Mucosa of descending colon (tissue), 3 donors: ENCODE measurements at regions not wholly inside any gene's neighbourhood (a gene's known extent, or its start where the extent isn't known, plus 50 kb on each side); places are given as distances from the start of the nearest gene placed in this dataset.

Experiments
- ATAC-seq: fragments of 200-7000 bp; cut with Tn5 transposase; one replicate; pipeline ENCODE4 v1.9.1; 2020; ENCODE audit warnings: mild to moderate bottlenecking, moderate library complexity
- DNase-seq, 3 donors: peaks; one replicate each; pipeline ENCODE4 v3.0.0-alpha.2; 2020
- H3K36me3 ChIP-seq: fragments of 200-600 bp; one replicate; pipeline ENCODE4 v1.8.0; 2021; ENCODE audit warnings: low read depth, mild to moderate bottlenecking
- H3K4me1 ChIP-seq: fragments of 200-600 bp; one replicate; pipeline ENCODE4 v1.8.0; 2021; ENCODE audit warnings: low read depth, mild to moderate bottlenecking
- H3K4me3 ChIP-seq: fragments of 200-600 bp; one replicate; pipeline ENCODE4 v1.8.0; 2021; ENCODE audit warnings: mild to moderate bottlenecking
- H3K9me3 ChIP-seq: fragments of 200-600 bp; one replicate; pipeline ENCODE4 v1.8.0; 2021; ENCODE audit warnings: mild to moderate bottlenecking
- CTCF ChIP-seq: fragments of 200-600 bp; IDR thresholded peaks from one replicate; pipeline ENCODE4 v1.8.0; 2022; ENCODE audit warnings: antibody characterized with exemption, mild to moderate bottlenecking
- intact Hi-C, 2 donors: fragments of 100-400 bp; cut with DNase I in 1 of 2; cut with micrococcal nuclease in 1 of 2; formaldehyde crosslinking; loops; one replicate each; pipeline versions ENCODE4 v1.11.0 to v1.11.1; 2022; cut with DNase I, micrococcal nuclease
- donor health status: DM: no; HTN: no; CAD: no; lungs with moderate emphysema.
- donor health status: DM: no; HTN: no; CAD: no.
- donor health status: DM: no; HTN: yes; CAD: no.

- no peak for TF ChIP-seq CTCF
- Histone ChIP-seq H3K4me1 (no peaks in the 10 kb centered on the region), H3K4me3 (no peak overlapping the region), H3K36me3 (no peaks in the 10 kb centered on the region), H3K9me3 (no peaks in the 10 kb centered on the region)
- ATAC-seq (no peak), DNase-seq (no peak)
- intact Hi-C loops: no loop called here
These were observed 97.6 kb downstream of the C4orf33 start for GRCh38 chr4:129193357-129194100.

DNA sequence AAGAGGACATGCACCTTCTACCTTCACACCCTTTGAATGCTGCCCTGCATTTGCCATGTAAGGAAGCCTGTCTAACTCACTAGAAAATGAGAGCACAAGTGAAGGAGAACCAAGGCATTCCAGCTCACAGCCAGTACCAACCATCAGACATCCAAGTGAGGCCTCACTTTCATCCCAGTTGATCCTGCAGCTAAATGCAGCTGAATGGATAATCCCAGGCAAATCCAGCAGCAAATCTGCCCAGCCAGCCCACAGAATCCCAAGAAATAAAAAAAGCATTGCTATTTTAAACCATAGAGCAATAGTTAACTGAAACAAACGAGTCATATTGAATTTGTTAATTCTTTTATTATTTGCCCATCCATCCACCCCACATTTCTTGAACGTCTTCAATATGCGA, 112.5 kb downstream of the C4orf33 start:
- Histone ChIP-seq H3K9me3 (no peaks in the 10 kb centered on the region), H3K4me3 (no peak overlapping the region), H3K36me3 (no peaks in the 10 kb centered on the region), H3K4me1 (no peaks in the 10 kb centered on the region)
- TF ChIP-seq CTCF: no peak
- intact Hi-C loops: no loop called here
- no peak for DNase-seq
- no peak for ATAC-seq

DNA sequence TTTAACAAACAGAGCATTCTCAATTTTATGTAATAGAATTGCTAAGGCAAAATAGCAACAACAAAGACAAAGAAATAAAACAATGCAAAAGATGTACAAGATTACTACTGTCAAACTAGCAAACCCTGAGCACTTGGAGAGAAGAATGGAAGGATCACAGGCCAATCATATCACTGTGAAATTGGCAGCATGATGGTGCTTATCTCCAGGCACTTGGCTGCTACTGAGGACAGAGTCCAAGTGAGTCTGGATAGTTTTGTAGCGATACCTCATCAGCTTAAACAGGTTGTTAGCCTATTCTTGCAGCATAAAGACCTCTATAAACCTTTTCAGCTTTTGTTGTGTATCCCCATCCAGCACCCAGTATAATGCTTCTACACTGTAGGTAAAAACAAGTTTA, 117.7 kb downstream of the C4orf33 start:
- intact Hi-C loops: no loop called here
- ATAC-seq: peak; percentile 45
- TF ChIP-seq CTCF: no peak
- Histone ChIP-seq H3K9me3 (no peaks in the 10 kb centered on the region), H3K4me1 (no peaks in the 10 kb centered on the region), H3K4me3 (no peak overlapping the region), H3K36me3 (no peaks in the 10 kb centered on the region)
- no peak for DNase-seq

GRCh38 chr4:129218360-129218759, 122.4 kb downstream of the C4orf33 start:
- Histone ChIP-seq H3K9me3 (no peaks in the 10 kb centered on the region), H3K36me3 (no peaks in the 10 kb centered on the region), H3K4me1 (no peaks in the 10 kb centered on the region), H3K4me3 (no peak overlapping the region)
- intact Hi-C loops: no loop called here
- ATAC-seq (peak; percentile 69), DNase-seq (peak in 1 of 3 donors; percentile 29)
- no peak for TF ChIP-seq CTCF

DNA sequence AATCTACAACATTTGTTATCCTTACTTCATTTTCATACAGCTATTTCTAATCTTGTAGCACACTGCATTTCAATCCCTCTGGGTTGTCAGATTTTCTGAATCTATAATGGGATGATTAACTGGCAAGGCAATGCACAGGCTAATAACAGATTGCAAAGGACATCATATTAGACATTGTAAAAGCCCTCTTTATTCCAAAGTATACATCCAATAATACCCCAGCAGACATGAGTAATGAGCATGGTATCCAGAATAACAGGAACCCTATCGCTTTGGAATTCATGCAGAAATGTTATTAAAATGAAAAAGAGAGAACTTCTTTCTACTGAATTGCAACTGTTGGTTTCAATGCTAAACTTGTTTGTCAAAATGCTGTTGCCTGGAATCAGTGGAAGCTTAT, 122.9 kb downstream of the C4orf33 start:
- no peaks in the 10 kb centered on the region for H3K4me1 ChIP-seq
- H3K9me3 ChIP-seq: no peaks in the 10 kb centered on the region
- intact Hi-C loops: no loop called here
- ATAC-seq (no peak), DNase-seq (no peak)
- H3K36me3 ChIP-seq: no peaks in the 10 kb centered on the region
- no peak for TF ChIP-seq CTCF
- no peak overlapping the region for H3K4me3 ChIP-seq

DNA sequence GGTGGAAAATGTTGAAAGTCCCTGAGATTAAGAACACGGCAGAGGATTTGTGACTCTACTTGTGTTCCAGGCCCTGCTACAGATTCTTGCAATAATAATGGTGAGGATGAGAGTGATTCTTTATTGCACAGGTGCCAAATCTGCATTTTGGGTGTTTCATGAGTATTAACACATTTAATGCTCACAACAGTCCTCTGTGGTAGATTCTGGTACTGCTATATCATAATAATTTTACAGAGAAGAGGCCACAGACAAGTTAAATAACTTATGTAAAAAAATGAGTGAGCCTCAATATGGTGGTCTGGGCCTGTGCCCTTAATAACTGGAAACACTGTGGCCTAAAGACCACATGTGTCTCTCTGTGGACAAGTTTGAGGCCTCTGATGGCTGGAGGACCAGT, 124.3 kb downstream of the C4orf33 start:
- intact Hi-C loops: no loop called here
- no peak for ATAC-seq
- no peak for TF ChIP-seq CTCF
- no peak for DNase-seq
- no peak overlapping the region for H3K4me3 ChIP-seq
- no peaks in the 10 kb centered on the region for H3K9me3 ChIP-seq
- H3K4me1 ChIP-seq: no peaks in the 10 kb centered on the region
- H3K36me3 ChIP-seq: no peaks in the 10 kb centered on the region
